Hepatocyte (in vitro differentiated cells): ENCODE measurements at regions not wholly inside any gene's neighbourhood (a gene's known extent, or its start where the extent isn't known, plus 50 kb on each side); places are given as distances from the start of the nearest gene placed in this dataset.

Experiments used
- DNase-seq: peaks from one replicate; pipeline ENCODE4 v3.0.0-alpha.2; 2016; ENCODE audit warnings: low spot score
- H2AFZ ChIP-seq: fragments of 200-600 bp; sonication (generic); 2 replicates; pipeline ENCODE4 v1.6.0; 2016; ENCODE audit warnings: antibody characterized with exemption, mild to moderate bottlenecking
- H3K27ac ChIP-seq: fragments of 200-600 bp; sonication (generic); 2 replicates; pipeline ENCODE4 v1.5.1; 2016; ENCODE audit warnings: mild to moderate bottlenecking
- H3K27me3 ChIP-seq: fragments of 200-600 bp; sonication (generic); 2 replicates; pipeline ENCODE4 v1.6.1; 2016
- H3K36me3 ChIP-seq: fragments of 200-600 bp; sonication (generic); replicated peaks from 2 replicates; pipeline ENCODE4 v1.5.1; 2016; ENCODE audit warnings: low read depth; ENCODE audit not compliant: insufficient read depth
- H3K4me1 ChIP-seq: fragments of 200-600 bp; sonication (generic); 2 replicates; pipeline ENCODE4 v1.5.1; 2016; ENCODE audit warnings: mild to moderate bottlenecking, moderate library complexity; ENCODE audit not compliant: insufficient read depth
- H3K4me2 ChIP-seq: fragments of 200-600 bp; sonication (generic); 2 replicates; pipeline ENCODE4 v1.6.0; 2016
- H3K4me3 ChIP-seq: fragments of 200-600 bp; sonication (generic); 2 replicates; pipeline ENCODE4 v1.5.1; 2016; ENCODE audit warnings: mild to moderate bottlenecking
- H3K79me2 ChIP-seq: fragments of 200-600 bp; sonication (generic); 2 replicates; pipeline ENCODE4 v1.6.0; 2017; ENCODE audit warnings: mild to moderate bottlenecking
- H3K9me2 ChIP-seq: fragments of 200-600 bp; sonication (generic); replicated peaks from 2 replicates; pipeline ENCODE4 v1.6.0; 2017; ENCODE audit warnings: mild to moderate bottlenecking; ENCODE audit not compliant: insufficient read depth
- H3K9me3 ChIP-seq: fragments of 200-600 bp; sonication (generic); 2 replicates; pipeline ENCODE4 v1.5.1; 2016; ENCODE audit warnings: low read depth, mild to moderate bottlenecking
- H4K20me1 ChIP-seq: fragments of 200-600 bp; sonication (generic); 2 replicates; pipeline ENCODE4 v1.6.0; 2016; ENCODE audit warnings: mild to moderate bottlenecking; ENCODE audit not compliant: insufficient read depth, poor library complexity, severe bottlenecking
- CTCF ChIP-seq: fragments of 200-600 bp; sonication (generic); IDR thresholded peaks from 2 replicates; pipeline ENCODE4 v1.5.1; 2016; ENCODE audit warnings: antibody characterized with exemption, mild to moderate bottlenecking; ENCODE audit not compliant: poor library complexity
- EZH2 ChIP-seq: fragments of 200-600 bp; sonication (generic); IDR thresholded peaks from 2 replicates; pipeline ENCODE4 v1.6.1; 2016; ENCODE audit warnings: antibody characterized with exemption, mild to moderate bottlenecking, borderline replicate concordance
- EZH2phosphoT487 ChIP-seq: fragments of 200-600 bp; sonication (generic); IDR thresholded peaks from one replicate; pipeline ENCODE4 v1.6.1; 2018; ENCODE audit warnings: antibody characterized with exemption, mild to moderate bottlenecking, low read depth, moderate library complexity; ENCODE audit not compliant: unreplicated experiment, severe bottlenecking
- WGBS: methylation state at CpG from one replicate; pipeline ENCODE4 v1.1.6; 2016; ENCODE audit warnings: low lambda C conversion rate; ENCODE audit errors: missing lambda C conversion rate; 5-methylcytosine and 5-hydroxymethylcytosine counted together

GRCh38 chr18:54020156-54020745 lies 204.2 kb downstream of the MBD2 start:
- DNase-seq, result no peak
- no peak overlapping the region for H3K4me2 ChIP-seq
- WGBS, result 72% methylated on average over 6 of the region's 6 CpGs

GRCh38 chr18:54019641-54020040 lies 204.8 kb downstream of the MBD2 start:
- no peaks in the 10 kb centered on the region for H4K20me1 ChIP-seq
- no peak overlapping the region for H3K27ac ChIP-seq
- H3K79me2 ChIP-seq, result no peaks in the 10 kb centered on the region
- H3K27me3 ChIP-seq, result no peaks in the 10 kb centered on the region
- no peak for DNase-seq
- no peaks in the 10 kb centered on the region for H3K9me3 ChIP-seq
- TF ChIP-seq EZH2 (no peak), CTCF (no peak)
- H3K36me3 ChIP-seq, result no peaks in the 10 kb centered on the region
- no peak overlapping the region for H3K4me2 ChIP-seq
- no peak overlapping the region for H2AFZ ChIP-seq
- WGBS, result 62% methylated on average over 3 of the region's 3 CpGs
- no peaks in the 10 kb centered on the region for H3K9me2 ChIP-seq
- no peak overlapping the region for H3K4me3 ChIP-seq
- no peaks in the 10 kb centered on the region for H3K4me1 ChIP-seq

More at GRCh38 chr18:54020156-54020745, 204.2 kb downstream of the MBD2 start:
- Histone ChIP-seq H3K27ac (no peak overlapping the region), H4K20me1 (no peaks in the 10 kb centered on the region), H3K4me3 (no peak overlapping the region), H3K4me1 (no peaks in the 10 kb centered on the region), H3K79me2 (no peaks in the 10 kb centered on the region), H2AFZ (no peak overlapping the region), H3K27me3 (no peaks in the 10 kb centered on the region), H3K36me3 (no peaks in the 10 kb centered on the region), H3K9me3 (no peaks in the 10 kb centered on the region), H3K9me2 (no peaks in the 10 kb centered on the region)
- no peak for TF ChIP-seq CTCF
- no peak for TF ChIP-seq EZH2
- TF ChIP-seq EZH2phosphoT487, result no peak

- Histone ChIP-seq H3K9me2 (no peaks in the 10 kb centered on the region), H4K20me1 (no peaks in the 10 kb centered on the region), H3K9me3 (no peaks in the 10 kb centered on the region), H2AFZ (no peak overlapping the region), H3K27ac (no peak overlapping the region), H3K4me3 (no peak overlapping the region), H3K4me2 (no peak overlapping the region), H3K36me3 (no peaks in the 10 kb centered on the region), H3K79me2 (no peaks in the 10 kb centered on the region), H3K4me1 (no peaks in the 10 kb centered on the region), H3K27me3 (no peaks in the 10 kb centered on the region)
- TF ChIP-seq CTCF (no peak), EZH2 (no peak), EZH2phosphoT487 (no peak)
- DNase-seq, result no peak
- 95% methylated on average over 5 of the region's 5 CpGs for WGBS
Observed at GRCh38 chr18:54013452-54013851, 211.0 kb downstream of the MBD2 start.

GRCh38 chr18:54004828-54005227 lies 219.6 kb downstream of the MBD2 start:
- Histone ChIP-seq H4K20me1 (no peaks in the 10 kb centered on the region), H3K27me3 (no peaks in the 10 kb centered on the region), H3K27ac (no peak overlapping the region), H3K4me3 (no peak overlapping the region), H3K4me2 (no peak overlapping the region), H3K9me2 (no peaks in the 10 kb centered on the region), H3K9me3 (no peaks in the 10 kb centered on the region), H3K36me3 (no peaks in the 10 kb centered on the region), H2AFZ (no peak overlapping the region), H3K4me1 (no peaks in the 10 kb centered on the region), H3K79me2 (no peaks in the 10 kb centered on the region)
- 77% methylated on average over 4 of the region's 4 CpGs for WGBS
- DNase-seq, result no peak
- TF ChIP-seq CTCF (no peak), EZH2phosphoT487 (no peak), EZH2 (no peak)
